Neuronal stem cell (in vitro differentiated cells): ENCODE measurements at regions not wholly inside any gene's neighbourhood (a gene's known extent, or its start where the extent isn't known, plus 50 kb on each side); places are given as distances from the start of the nearest gene placed in this dataset.

Experiments
- DNase-seq: peaks from one replicate; pipeline ENCODE4 v3.0.0-alpha.2; 2013; ENCODE audit warnings: low spot score
- H2AFZ ChIP-seq: one replicate; pipeline ENCODE4 v1.6.1; 2013; ENCODE audit warnings: mild to moderate bottlenecking, low read length, inconsistent platforms
- H2AK5ac ChIP-seq: 2 replicates; pipeline ENCODE4 v1.6.1; 2013; ENCODE audit warnings: low read depth, mild to moderate bottlenecking, inconsistent platforms, low read length, moderate library complexity, mixed read lengths
- H2BK120ac ChIP-seq: 2 replicates; pipeline ENCODE4 v1.6.1; 2013; ENCODE audit warnings: low read depth, mild to moderate bottlenecking, inconsistent platforms, low read length, moderate library complexity, mixed read lengths
- H2BK12ac ChIP-seq: one replicate; pipeline ENCODE4 v1.6.1; 2013; ENCODE audit warnings: low read length, inconsistent platforms
- H2BK15ac ChIP-seq: 2 replicates; pipeline ENCODE4 v1.6.1; 2013; ENCODE audit warnings: mild to moderate bottlenecking, low read length, inconsistent platforms, mixed read lengths
- H2BK5ac ChIP-seq: one replicate; pipeline ENCODE4 v1.6.1; 2013; ENCODE audit warnings: inconsistent platforms, mild to moderate bottlenecking, low read length, moderate library complexity
- H3K14ac ChIP-seq: one replicate; pipeline ENCODE4 v1.6.1; 2013; ENCODE audit warnings: low read length, inconsistent platforms
- H3K18ac ChIP-seq: 2 replicates; pipeline ENCODE4 v1.6.1; 2013; ENCODE audit warnings: low read length, inconsistent platforms
- H3K23ac ChIP-seq: 2 replicates; pipeline ENCODE4 v1.6.1; 2013; ENCODE audit warnings: low read depth, mild to moderate bottlenecking, mixed read lengths, low read length, inconsistent platforms; ENCODE audit not compliant: poor library complexity
- H3K27ac ChIP-seq: replicated peaks from 3 replicates; pipeline ENCODE4 v1.5.1; 2013; ENCODE audit warnings: low read length, inconsistent platforms
- H3K27me3 ChIP-seq, 3 experiments: 2 replicates each; pipeline ENCODE4 v1.6.1; 2013; ENCODE audit warnings: low read length in 3 of 3, mild to moderate bottlenecking in 2 of 3, inconsistent platforms in 1 of 3, low read depth in 1 of 3, mixed read lengths in 1 of 3, moderate library complexity in 1 of 3; ENCODE audit not compliant: control insufficient read depth in 3 of 3, insufficient read depth in 3 of 3
- H3K36me3 ChIP-seq, 2 donors: replicated peaks in 1 of 2; 2 replicates each; pipeline ENCODE4 v1.6.1; 2013; ENCODE audit warnings: low read length in 2 of 2; ENCODE audit not compliant: control insufficient read depth in 2 of 2, insufficient read depth in 2 of 2
- H3K4ac ChIP-seq: 2 replicates; pipeline ENCODE4 v1.6.1; 2013; ENCODE audit warnings: inconsistent platforms, mild to moderate bottlenecking, low read length, moderate library complexity
- H3K4me1 ChIP-seq, 2 donors: 1 replicate in 1 of 2; 2 replicates in 1 of 2; pipeline ENCODE4 v1.6.1; 2013; ENCODE audit warnings: low read length in 2 of 2, low read depth in 1 of 2; ENCODE audit not compliant: control insufficient read depth in 2 of 2, insufficient read depth in 1 of 2
- H3K4me2 ChIP-seq: one replicate; pipeline ENCODE4 v1.6.1; 2013; ENCODE audit warnings: mild to moderate bottlenecking, low read length, inconsistent platforms; ENCODE audit not compliant: insufficient read depth, poor library complexity, severe bottlenecking
- H3K4me3 ChIP-seq, 2 donors: 2 replicates each; pipeline ENCODE4 v1.5.1; 2013; ENCODE audit warnings: low read length in 2 of 2, mild to moderate bottlenecking in 2 of 2, inconsistent platforms in 1 of 2, moderate library complexity in 1 of 2
- H3K79me1 ChIP-seq: one replicate; pipeline ENCODE4 v1.6.1; 2013; ENCODE audit warnings: low read depth, mild to moderate bottlenecking, inconsistent platforms, low read length, moderate library complexity
- H3K9ac ChIP-seq: one replicate; pipeline ENCODE4 v1.6.1; 2013; ENCODE audit warnings: mild to moderate bottlenecking, low read depth, low read length, inconsistent platforms; ENCODE audit not compliant: poor library complexity
- H3K9me3 ChIP-seq, 2 donors: replicated peaks in 1 of 2; 2 replicates each; pipeline versions ENCODE3 to v1.6.1; 2013; ENCODE audit warnings: low read length in 2 of 2, mild to moderate bottlenecking in 2 of 2, inconsistent platforms in 1 of 2, low read depth in 1 of 2, mixed read lengths in 1 of 2, moderate library complexity in 1 of 2; ENCODE audit not compliant: control insufficient read depth in 2 of 2, insufficient read depth in 1 of 2
- H4K8ac ChIP-seq: one replicate; pipeline ENCODE4 v1.6.1; 2013; ENCODE audit warnings: low read depth, mild to moderate bottlenecking, inconsistent platforms, low read length, moderate library complexity
- H4K91ac ChIP-seq: one replicate; pipeline ENCODE4 v1.6.1; 2013; ENCODE audit warnings: low read length, low read depth, mild to moderate bottlenecking, inconsistent platforms; ENCODE audit not compliant: poor library complexity
- WGBS, 2 donors: extraction: QIAGEN DNeasy Blood & Tissue Kit; methylation state at CpG; one replicate each; pipeline ENCODE4 v1.1.7; 2013; ENCODE audit warnings: missing lambda C conversion rate in 2 of 2, mixed read lengths in 1 of 2; ENCODE audit not compliant: insufficient read length in 2 of 2, insufficient replicate concordance in 1 of 2; ENCODE audit errors: extremely low coverage in 2 of 2; 5-methylcytosine and 5-hydroxymethylcytosine counted together

GRCh38 chr5:56467176-56467717 lies 234.1 kb upstream of the ANKRD55 start:
- no peak overlapping the region for H3K23ac ChIP-seq
- no CpG with 5 or more reads among the region's 5 CpGs for WGBS, 2 donors
- H3K4me1 ChIP-seq, result peaks cover 0 to 3% of the 10 kb centered on the region in 2 donors
- no peak overlapping the region for H4K8ac ChIP-seq
- peak overlapping the region; percentile 36 for H3K18ac ChIP-seq
- H4K91ac ChIP-seq, result no peak overlapping the region
- no peak overlapping the region for H2BK12ac ChIP-seq
- H3K27ac ChIP-seq, result no peak overlapping the region
- no peak for DNase-seq
- H2BK120ac ChIP-seq, result no peak overlapping the region
- H3K9me3 ChIP-seq, result no peaks in the 10 kb centered on the region
- no peaks in the 10 kb centered on the region for H3K79me1 ChIP-seq
- no peak overlapping the region for H3K9ac ChIP-seq
- H3K36me3 ChIP-seq, result no peaks in the 10 kb centered on the region
- H2BK15ac ChIP-seq, result no peak overlapping the region
- H2AFZ ChIP-seq, result no peak overlapping the region
- no peak overlapping the region for H2AK5ac ChIP-seq
- H3K4me2 ChIP-seq, result no peak overlapping the region
- H3K4ac ChIP-seq, result no peak overlapping the region
- no peak overlapping the region for H2BK5ac ChIP-seq
- H3K14ac ChIP-seq, result no peak overlapping the region
- H3K27me3 ChIP-seq, result no peaks in the 10 kb centered on the region
- H3K4me3 ChIP-seq, result no peak overlapping the region

- Histone ChIP-seq H2BK120ac (no peak overlapping the region), H2AFZ (no peak overlapping the region), H4K8ac (no peak overlapping the region), H2AK5ac (no peak overlapping the region), H4K91ac (no peak overlapping the region), H3K4me2 (no peak overlapping the region), H3K4me3 (no peak overlapping the region), H3K4me1 (peaks cover 0 to 3% of the 10 kb centered on the region in 2 donors), H3K79me1 (no peaks in the 10 kb centered on the region), H3K4ac (no peak overlapping the region), H3K27me3 (no peaks in the 10 kb centered on the region), H3K9me3 (no peaks in the 10 kb centered on the region), H2BK15ac (no peak overlapping the region), H3K14ac (no peak overlapping the region), H2BK12ac (no peak overlapping the region), H3K23ac (no peak overlapping the region), H2BK5ac (no peak overlapping the region), H3K9ac (no peak overlapping the region), H3K27ac (no peak overlapping the region), H3K36me3 (no peaks in the 10 kb centered on the region), H3K18ac (no peak overlapping the region)
- DNase-seq, result no peak
- WGBS, 2 donors, result no CpG with 5 or more reads among the region's 7 CpGs
Measured at GRCh38 chr5:56466136-56466816, 233.1 kb upstream of the ANKRD55 start.

GRCh38 chr5:56465769-56466135 lies 232.6 kb upstream of the ANKRD55 start:
- no peaks in the 10 kb centered on the region for H3K36me3 ChIP-seq
- H3K9ac ChIP-seq, result no peak overlapping the region
- H2BK120ac ChIP-seq, result no peak overlapping the region
- no peak overlapping the region for H2BK15ac ChIP-seq
- no peaks in the 10 kb centered on the region for H3K27me3 ChIP-seq
- no peak overlapping the region for H3K18ac ChIP-seq
- no peak for DNase-seq
- H2BK5ac ChIP-seq, result no peak overlapping the region
- H3K14ac ChIP-seq, result no peak overlapping the region
- no peaks in the 10 kb centered on the region for H3K79me1 ChIP-seq
- H3K27ac ChIP-seq, result no peak overlapping the region
- H4K8ac ChIP-seq, result no peak overlapping the region
- no CpG with 5 or more reads among the region's 2 CpGs for WGBS, 2 donors
- H3K4me1 ChIP-seq, result peaks cover 0 to 3% of the 10 kb centered on the region in 2 donors
- no peak overlapping the region for H3K4me3 ChIP-seq
- H2AFZ ChIP-seq, result no peak overlapping the region
- no peak overlapping the region for H4K91ac ChIP-seq
- H3K4me2 ChIP-seq, result no peak overlapping the region
- H3K23ac ChIP-seq, result no peak overlapping the region
- H2AK5ac ChIP-seq, result no peak overlapping the region
- H3K9me3 ChIP-seq, result no peaks in the 10 kb centered on the region
- H3K4ac ChIP-seq, result no peak overlapping the region
- H2BK12ac ChIP-seq, result no peak overlapping the region

- no peak overlapping the region for H3K27ac ChIP-seq
- peaks cover 0 to 3% of the 10 kb centered on the region in 2 donors for H3K4me1 ChIP-seq
- no peaks in the 10 kb centered on the region for H3K36me3 ChIP-seq
- no peak overlapping the region for H3K14ac ChIP-seq
- H2BK5ac ChIP-seq, result no peak overlapping the region
- no peak overlapping the region for H2AK5ac ChIP-seq
- no peak overlapping the region for H3K4me3 ChIP-seq
- no peak overlapping the region for H4K91ac ChIP-seq
- no peak overlapping the region for H3K9ac ChIP-seq
- WGBS, 2 donors, result no CpG with 5 or more reads among the region's 10 CpGs
- no peaks in the 10 kb centered on the region for H3K9me3 ChIP-seq
- H2AFZ ChIP-seq, result no peak overlapping the region
- DNase-seq, result no peak
- H3K4me2 ChIP-seq, result no peak overlapping the region
- H3K4ac ChIP-seq, result no peak overlapping the region
- no peak overlapping the region for H4K8ac ChIP-seq
- no peak overlapping the region for H2BK15ac ChIP-seq
- H2BK12ac ChIP-seq, result no peak overlapping the region
- no peaks in the 10 kb centered on the region for H3K79me1 ChIP-seq
- no peaks in the 10 kb centered on the region for H3K27me3 ChIP-seq
- no peak overlapping the region for H3K18ac ChIP-seq
- no peak overlapping the region for H3K23ac ChIP-seq
- H2BK120ac ChIP-seq, result no peak overlapping the region
Measured at GRCh38 chr5:56464935-56465768, 232.0 kb upstream of the ANKRD55 start.
